ENCODE measurements at regions not wholly inside any gene's neighbourhood (a gene's known extent, or its start where the extent isn't known, plus 50 kb on each side); places are given as distances from the start of the nearest gene placed in this dataset.

DNA sequence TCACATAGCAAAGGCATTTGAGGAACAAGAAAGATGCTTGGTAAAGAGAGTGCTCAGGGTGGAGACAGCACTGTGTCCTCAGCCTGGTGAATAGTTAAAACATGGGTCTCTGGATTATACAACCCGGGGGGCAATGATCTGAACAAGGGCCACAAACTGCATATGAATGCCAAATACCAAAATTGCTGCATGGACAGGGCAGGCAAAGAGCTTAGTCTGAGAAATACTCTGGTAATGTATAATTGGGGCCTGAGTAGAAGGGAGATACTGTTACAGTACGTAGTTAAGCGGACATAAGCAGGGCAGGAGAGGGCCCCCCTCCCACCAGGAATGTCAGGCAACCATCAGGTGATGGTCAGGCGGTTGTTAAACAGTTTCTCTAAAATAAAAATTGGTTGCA is 99.3 kb upstream of the CDK1 start:
- Histone ChIP-seq H3K27ac (no peak overlapping the region), H3K4me1 (ENCODE audit: insufficient read depth) (peaks cover 4% of the 10 kb centered on the region), H3K27me3 (no peaks in the 10 kb centered on the region), H3K36me3 (no peaks in the 10 kb centered on the region), H3K9me3 (no peaks in the 10 kb centered on the region), H3K4me3 (no peak overlapping the region)
- TF ChIP-seq, protein P1, sequence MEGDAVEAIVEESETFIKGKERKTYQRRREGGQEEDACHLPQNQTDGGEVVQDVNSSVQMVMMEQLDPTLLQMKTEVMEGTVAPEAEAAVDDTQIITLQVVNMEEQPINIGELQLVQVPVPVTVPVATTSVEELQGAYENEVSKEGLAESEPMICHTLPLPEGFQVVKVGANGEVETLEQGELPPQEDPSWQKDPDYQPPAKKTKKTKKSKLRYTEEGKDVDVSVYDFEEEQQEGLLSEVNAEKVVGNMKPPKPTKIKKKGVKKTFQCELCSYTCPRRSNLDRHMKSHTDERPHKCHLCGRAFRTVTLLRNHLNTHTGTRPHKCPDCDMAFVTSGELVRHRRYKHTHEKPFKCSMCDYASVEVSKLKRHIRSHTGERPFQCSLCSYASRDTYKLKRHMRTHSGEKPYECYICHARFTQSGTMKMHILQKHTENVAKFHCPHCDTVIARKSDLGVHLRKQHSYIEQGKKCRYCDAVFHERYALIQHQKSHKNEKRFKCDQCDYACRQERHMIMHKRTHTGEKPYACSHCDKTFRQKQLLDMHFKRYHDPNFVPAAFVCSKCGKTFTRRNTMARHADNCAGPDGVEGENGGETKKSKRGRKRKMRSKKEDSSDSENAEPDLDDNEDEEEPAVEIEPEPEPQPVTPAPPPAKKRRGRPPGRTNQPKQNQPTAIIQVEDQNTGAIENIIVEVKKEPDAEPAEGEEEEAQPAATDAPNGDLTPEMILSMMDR (IDR thresholded peaks at IDR 0.05) = no peak
- TF ChIP-seq EP300 (IDR thresholded peaks at IDR 0.05) (no peak), POLR2A (IDR thresholded peaks at IDR 0.05) (no peak)
- no peak for DNase-seq
- intact Hi-C loops (cut with DNase I) = no loop called here
- WGBS, 3 donors = 92 to 97% (median 93%) methylated on average over 4 of the region's 4 CpGs

- H3K4me1 ChIP-seq (ENCODE audit: insufficient read depth) = peaks cover 4% of the 10 kb centered on the region
- TF ChIP-seq EP300 (IDR thresholded peaks at IDR 0.05) (no peak), POLR2A (IDR thresholded peaks at IDR 0.05) (no peak)
- TF ChIP-seq, protein P1 (IDR thresholded peaks at IDR 0.05) = no peak
- no peaks in the 10 kb centered on the region for H3K36me3 ChIP-seq
- no peak overlapping the region for H3K4me3 ChIP-seq
- H3K27me3 ChIP-seq = no peaks in the 10 kb centered on the region
- H3K9me3 ChIP-seq = no peaks in the 10 kb centered on the region
- H3K27ac ChIP-seq = no peak overlapping the region
- DNase-seq = no peak
- intact Hi-C loops (cut with DNase I) = no loop called here
- WGBS, 3 donors = 30 to 39% (median 36%) methylated on average over 4 of the region's 4 CpGs
These were observed 100.6 kb upstream of the CDK1 start for GRCh38 chr10:60677531-60678129.

- intact Hi-C loops (cut with DNase I) = no loop called here
- Histone ChIP-seq H3K36me3 (no peaks in the 10 kb centered on the region), H3K4me1 (ENCODE audit: insufficient read depth) (peaks cover 4% of the 10 kb centered on the region), H3K27me3 (no peaks in the 10 kb centered on the region), H3K27ac (no peak overlapping the region), H3K4me3 (no peak overlapping the region), H3K9me3 (no peaks in the 10 kb centered on the region)
- no peak for DNase-seq
- TF ChIP-seq EP300 (IDR thresholded peaks at IDR 0.05) = no peak
- TF ChIP-seq, protein P1 (IDR thresholded peaks at IDR 0.05) = no peak
- no peak for TF ChIP-seq POLR2A (IDR thresholded peaks at IDR 0.05)
These were observed 103.0 kb upstream of the CDK1 start for GRCh38 chr10:60675236-60675635.

DNA sequence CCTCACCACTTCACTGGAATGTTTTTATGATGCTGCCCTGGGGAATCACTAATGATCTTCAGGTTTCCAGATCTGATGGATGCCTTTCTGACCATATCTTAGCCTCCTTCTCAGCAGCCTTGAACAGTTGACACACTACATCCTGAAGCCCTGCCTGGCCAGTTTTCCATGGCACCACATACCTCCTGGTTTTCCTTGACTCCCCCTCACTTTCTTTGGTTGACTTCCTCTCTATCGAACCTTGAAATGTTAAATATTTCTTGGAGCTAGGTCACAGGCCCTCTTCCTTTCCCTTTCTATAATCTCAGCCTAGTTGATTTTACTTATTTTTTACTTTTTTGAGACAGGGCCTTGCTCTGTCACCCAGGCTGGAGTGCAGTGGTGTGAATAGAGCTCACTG is 108.8 kb upstream of the CDK1 start:
- 57 to 81% (median 59%) methylated on average over 1 of the region's 1 CpG for WGBS, 3 donors

More for the DNA sequence above, 108.8 kb upstream of the CDK1 start:
- no peak overlapping the region for H3K27ac ChIP-seq
- no peaks in the 10 kb centered on the region for H3K36me3 ChIP-seq
- TF ChIP-seq EP300 (IDR thresholded peaks at IDR 0.05) (no peak), POLR2A (IDR thresholded peaks at IDR 0.05) (no peak)
- TF ChIP-seq, protein P1 (IDR thresholded peaks at IDR 0.05) = no peak
- intact Hi-C loops (cut with DNase I) = no loop called here
- DNase-seq = no peak
- no peak overlapping the region for H3K4me3 ChIP-seq
- no peaks in the 10 kb centered on the region for H3K4me1 ChIP-seq (ENCODE audit: insufficient read depth)
- H3K9me3 ChIP-seq = no peaks in the 10 kb centered on the region
- H3K27me3 ChIP-seq = no peaks in the 10 kb centered on the region

All from ovary (tissue), 7 donors.